Body of pancreas (tissue), 4 donors: ENCODE measurements at regions not wholly inside any gene's neighbourhood (a gene's known extent, or its start where the extent isn't known, plus 50 kb on each side); places are given as distances from the start of the nearest gene placed in this dataset.

Experiments used
- ATAC-seq: fragments of 150-250 bp; one replicate; pipeline ENCODE4 v1.9.1; 2016
- DNase-seq, 4 donors: peaks; one replicate each; pipeline ENCODE4 v3.0.0-alpha.2; 2019
- H3K27ac ChIP-seq, 4 donors: fragments of 200-600 bp; sonication (generic); 1 replicate in 3 of 4; 2 replicates in 1 of 4; pipeline versions ENCODE4 v1.5.1 to v1.6.1; 2016 to 2019; ENCODE audit warnings: mild to moderate bottlenecking in 1 of 4, mixed read lengths in 1 of 4, moderate library complexity in 1 of 4
- H3K27me3 ChIP-seq, 2 donors: fragments of 200-600 bp; sonication (generic); one replicate each; pipeline ENCODE4 v1.6.0; 2016; ENCODE audit warnings: mild to moderate bottlenecking in 1 of 2
- H3K36me3 ChIP-seq, 2 donors: fragments of 200-600 bp; sonication (generic); replicated peaks in 1 of 2; 2 replicates each; pipeline ENCODE4 v1.5.1; 2016; ENCODE audit warnings: low read depth in 2 of 2; ENCODE audit not compliant: insufficient read depth in 1 of 2
- H3K4me1 ChIP-seq: fragments of 200-600 bp; sonication (generic); one replicate; pipeline ENCODE4 v1.6.0; 2016
- H3K4me3 ChIP-seq, 2 donors: fragments of 200-600 bp; sonication (generic); 1 replicate in 1 of 2; 2 replicates in 1 of 2; pipeline ENCODE4 v1.5.1; 2016 to 2019
- H3K9me3 ChIP-seq, 3 donors: fragments of 200-600 bp; sonication (generic); 1 replicate in 2 of 3; 2 replicates in 1 of 3; pipeline ENCODE4 v1.5.1; 2016
- CTCF ChIP-seq, 7 experiments: fragments of 450-650 bp in 4 of 7; fragments of 200-600 bp in 3 of 7; sonication (generic) in 3 of 7; IDR thresholded peaks; one replicate each; pipeline ENCODE4 v1.5.1; 2016 to 2019; ENCODE audit warnings: antibody characterized with exemption in 7 of 7
- POLR2A ChIP-seq, 3 donors: fragments of 450-650 bp; IDR thresholded peaks; one replicate each; pipeline ENCODE4 v1.6.1; 2016; ENCODE audit warnings: antibody characterized with exemption in 3 of 3, mild to moderate bottlenecking in 2 of 3
- WGBS, 2 donors: methylation state at CpG; one replicate each; pipeline ENCODE4 v1.1.5; 2017; 5-methylcytosine and 5-hydroxymethylcytosine counted together
- intact Hi-C: fragments of 100-400 bp; cut with DNase I; formaldehyde crosslinking; loops from one replicate; pipeline ENCODE4 v1.15.1; 2023

- H3K27ac ChIP-seq: no peak overlapping the region
- intact Hi-C loops: no loop called here
- no peaks in the 10 kb centered on the region for H3K4me1 ChIP-seq
- H3K4me3 ChIP-seq: no peak overlapping the region
- no peaks in the 10 kb centered on the region for H3K36me3 ChIP-seq
- no peak for TF ChIP-seq POLR2A (IDR thresholded peaks at IDR 0.05)
- TF ChIP-seq CTCF (IDR thresholded peaks at IDR 0.05): no peak
- DNase-seq (no peak), ATAC-seq (no peak)
- no peaks in the 10 kb centered on the region for H3K9me3 ChIP-seq
- 88 to 92% methylated on average over 2 of the region's 2 CpGs for WGBS, 2 donors
- H3K27me3 ChIP-seq: no peaks in the 10 kb centered on the region
These were observed 1891.9 kb upstream of the PCDH10 start for GRCh38 chr4:131257241-131257640.

GRCh38 chr4:131258361-131258760 is 1890.7 kb upstream of the PCDH10 start:
- intact Hi-C loops: no loop called here
- H3K9me3 ChIP-seq: no peaks in the 10 kb centered on the region
- 65 to 75% methylated on average over 2 of the region's 2 CpGs for WGBS, 2 donors
- no peak overlapping the region for H3K27ac ChIP-seq
- no peak for DNase-seq
- TF ChIP-seq CTCF (IDR thresholded peaks at IDR 0.05): no peak
- ATAC-seq: no peak
- H3K27me3 ChIP-seq: no peaks in the 10 kb centered on the region
- peaks cover 10% of the 10 kb centered on the region for H3K4me1 ChIP-seq
- H3K4me3 ChIP-seq: no peak overlapping the region
- H3K36me3 ChIP-seq: no peaks in the 10 kb centered on the region

GRCh38 chr4:131288441-131288840 is 1860.7 kb upstream of the PCDH10 start:
- intact Hi-C loops: no loop called here
- Histone ChIP-seq H3K4me3 (no peak overlapping the region), H3K36me3 (no peaks in the 10 kb centered on the region), H3K4me1 (no peaks in the 10 kb centered on the region), H3K9me3 (peaks cover 0 to 6% (median 0%) of the 10 kb centered on the region in 3 donors), H3K27me3 (no peaks in the 10 kb centered on the region), H3K27ac (no peak overlapping the region)
- ATAC-seq (no peak), DNase-seq (no peak)
- TF ChIP-seq CTCF (IDR thresholded peaks at IDR 0.05) (no peak), POLR2A (IDR thresholded peaks at IDR 0.05) (no peak)

GRCh38 chr4:131296192-131296591 is 1852.9 kb upstream of the PCDH10 start:
- 17 to 27% methylated on average over 1 of the region's 1 CpG for WGBS, 2 donors
- DNase-seq: peak in 1 of 4 donors; percentile 20

More at GRCh38 chr4:131296192-131296591, 1852.9 kb upstream of the PCDH10 start:
- no peaks in the 10 kb centered on the region for H3K27me3 ChIP-seq
- intact Hi-C loops: no loop called here
- ATAC-seq: no peak
- no peak overlapping the region for H3K27ac ChIP-seq
- no peaks in the 10 kb centered on the region for H3K4me1 ChIP-seq
- H3K4me3 ChIP-seq: no peak overlapping the region
- TF ChIP-seq POLR2A (IDR thresholded peaks at IDR 0.05) (no peak), CTCF (IDR thresholded peaks at IDR 0.05) (no peak)
- H3K36me3 ChIP-seq: no peaks in the 10 kb centered on the region
- H3K9me3 ChIP-seq: no peaks in the 10 kb centered on the region
